NCI-H1436 (cell line): ENCODE measurements at regions not wholly inside any gene's neighbourhood (a gene's known extent, or its start where the extent isn't known, plus 50 kb on each side); places are given as distances from the start of the nearest gene placed in this dataset.

Experiments used
- DNase-seq: peaks from one replicate; lab custom pipeline; 2025; lab: John Stamatoyannopoulos, UW

- DNase-seq = no peak
Measured at GRCh38 chr22:47995718-47996117, 1233.3 kb downstream of the TBC1D22A start.

DNA sequence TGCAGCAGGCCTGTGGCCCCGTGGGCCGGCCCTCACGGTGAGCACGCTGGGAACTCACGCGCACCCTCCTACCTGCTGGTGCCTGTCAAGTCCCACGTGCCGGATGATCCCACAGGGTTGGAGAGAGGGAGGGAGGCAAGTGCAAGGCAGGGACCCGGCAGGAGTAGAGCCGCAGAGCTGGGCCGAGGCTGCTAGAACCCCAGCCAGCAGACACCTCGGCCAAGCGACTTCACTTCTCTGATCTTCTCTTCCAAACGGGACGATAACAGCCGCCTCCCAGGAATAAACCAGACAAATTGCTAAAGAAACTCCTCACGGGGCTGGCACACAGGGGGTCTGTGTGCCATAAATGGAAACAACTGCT lies 1232.8 kb downstream of the TBC1D22A start:
- no peak for DNase-seq

- no peak for DNase-seq
Measured at GRCh38 chr22:47994601-47995263, 1232.3 kb downstream of the TBC1D22A start.

DNA sequence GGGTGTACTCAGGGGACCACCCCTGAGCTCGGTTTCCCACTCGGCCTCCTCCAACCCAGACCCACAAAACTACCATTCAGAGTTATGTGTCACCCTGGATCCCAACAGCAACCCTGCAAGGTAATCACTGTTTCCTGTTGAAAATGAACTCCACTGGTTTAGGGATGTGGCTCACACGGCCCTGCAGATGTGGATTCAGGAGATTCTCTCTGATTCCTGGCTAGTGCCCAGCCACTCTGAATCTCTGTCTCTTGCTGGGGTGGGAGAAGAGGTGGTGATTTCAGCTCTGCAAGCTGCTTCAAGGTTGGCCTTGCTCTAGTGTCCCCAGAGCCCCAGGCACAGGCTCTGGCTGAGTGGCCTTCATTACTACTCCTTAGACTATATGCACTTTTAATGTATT lies 1231.6 kb downstream of the TBC1D22A start:
- DNase-seq = no peak

DNA sequence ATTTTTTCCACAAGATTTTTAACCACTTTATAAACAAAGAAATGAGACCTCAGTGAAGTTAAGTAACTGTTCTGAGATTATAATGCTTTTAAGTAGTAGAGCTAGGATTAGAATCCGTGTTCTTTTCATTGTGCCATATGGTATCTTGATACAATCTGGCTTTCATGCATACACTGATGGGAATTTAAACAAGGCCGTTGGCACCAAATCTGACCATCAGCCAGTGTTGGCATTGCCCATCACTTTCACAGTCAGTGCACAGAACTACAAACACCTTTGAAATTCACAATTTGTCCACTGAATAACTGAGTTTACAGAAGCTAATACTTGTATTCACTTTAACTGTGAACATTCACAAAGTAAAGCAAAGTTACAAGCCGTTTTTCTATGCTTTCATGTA lies 1228.0 kb downstream of the TBC1D22A start:
- DNase-seq = no peak

DNA sequence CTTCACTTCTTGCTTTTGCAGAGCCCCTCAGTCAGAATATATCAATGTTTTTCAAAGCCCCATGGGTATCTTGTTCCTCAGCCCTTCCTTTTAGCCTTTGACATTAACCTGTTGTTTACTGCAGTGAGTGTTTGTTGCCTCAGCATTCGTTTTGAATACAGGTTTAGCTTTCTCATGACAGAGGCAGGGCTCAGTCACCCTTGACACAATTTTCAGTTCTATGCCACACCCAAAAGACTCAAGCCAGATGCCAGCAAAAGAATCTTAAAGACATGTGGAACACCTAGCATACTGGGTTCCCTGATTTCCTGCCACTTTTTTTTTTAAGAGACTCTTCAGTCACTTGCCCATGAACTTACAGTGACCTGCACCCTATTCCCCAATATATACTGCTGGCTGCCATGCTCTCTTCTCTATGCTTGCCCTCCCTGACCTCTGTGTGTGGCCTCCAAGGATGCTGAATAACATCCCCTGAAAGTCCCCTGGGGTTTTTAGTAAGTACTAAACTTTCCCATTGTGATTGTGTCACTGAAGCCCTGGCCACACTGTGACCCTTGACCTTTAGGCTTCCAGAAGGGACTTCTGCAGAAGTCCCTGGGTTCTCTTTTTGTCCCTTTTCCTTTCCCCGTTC lies 1225.5 kb downstream of the TBC1D22A start:
- no peak for DNase-seq

DNA sequence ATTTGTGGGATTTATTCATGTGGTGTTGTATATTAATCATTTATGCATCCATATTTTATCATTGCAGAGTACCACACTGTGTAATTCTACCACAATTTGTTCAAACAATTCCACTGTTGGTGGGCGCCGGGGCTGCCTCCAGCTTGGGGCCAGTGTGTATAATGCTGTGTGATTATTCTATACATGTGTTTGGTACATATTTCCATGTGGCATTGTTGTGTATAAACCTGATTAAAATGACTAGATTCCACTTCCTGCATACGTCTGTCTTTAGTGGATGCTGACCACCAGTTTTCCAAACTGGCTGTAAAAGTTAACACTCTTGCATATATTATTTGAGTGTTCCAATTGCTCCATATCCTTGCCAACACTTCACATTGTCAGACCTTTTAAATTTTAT lies 1213.8 kb downstream of the TBC1D22A start:
- no peak for DNase-seq

GRCh38 chr22:47967831-47968230 lies 1205.4 kb downstream of the TBC1D22A start:
- DNase-seq = no peak

- no peak for DNase-seq
Measured at GRCh38 chr22:47966316-47966715, 1203.9 kb downstream of the TBC1D22A start.

- DNase-seq = no peak
Measured at GRCh38 chr22:47965896-47966295, 1203.4 kb downstream of the TBC1D22A start.

DNA sequence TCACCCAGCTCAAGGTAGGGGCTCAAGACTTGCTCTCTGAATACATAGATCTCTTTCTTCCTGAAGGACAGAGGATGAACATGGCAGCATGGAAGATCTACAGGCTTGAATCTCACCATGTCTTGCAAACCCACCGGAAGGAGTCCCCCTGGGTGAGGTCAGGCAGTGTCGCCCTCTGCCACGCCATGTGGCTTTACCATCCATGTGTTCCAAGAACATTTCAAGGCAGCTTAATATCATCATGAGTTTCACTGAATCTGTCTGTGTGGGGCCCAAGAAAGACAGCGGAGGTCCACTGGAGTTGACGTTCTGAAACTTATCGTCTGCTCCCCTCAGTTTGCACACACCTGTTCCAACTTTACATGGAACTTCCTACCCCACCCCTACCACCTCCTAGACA lies 1202.6 kb downstream of the TBC1D22A start:
- DNase-seq = no peak

GRCh38 chr22:47963660-47964059 lies 1201.2 kb downstream of the TBC1D22A start:
- no peak for DNase-seq

- DNase-seq = no peak
Measured at GRCh38 chr22:47957649-47958048, 1195.2 kb downstream of the TBC1D22A start.

- DNase-seq = no peak
Measured at GRCh38 chr22:47954107-47954506, 1191.7 kb downstream of the TBC1D22A start.

- DNase-seq = no peak
Measured at GRCh38 chr22:47944941-47945340, 1182.5 kb downstream of the TBC1D22A start.

DNA sequence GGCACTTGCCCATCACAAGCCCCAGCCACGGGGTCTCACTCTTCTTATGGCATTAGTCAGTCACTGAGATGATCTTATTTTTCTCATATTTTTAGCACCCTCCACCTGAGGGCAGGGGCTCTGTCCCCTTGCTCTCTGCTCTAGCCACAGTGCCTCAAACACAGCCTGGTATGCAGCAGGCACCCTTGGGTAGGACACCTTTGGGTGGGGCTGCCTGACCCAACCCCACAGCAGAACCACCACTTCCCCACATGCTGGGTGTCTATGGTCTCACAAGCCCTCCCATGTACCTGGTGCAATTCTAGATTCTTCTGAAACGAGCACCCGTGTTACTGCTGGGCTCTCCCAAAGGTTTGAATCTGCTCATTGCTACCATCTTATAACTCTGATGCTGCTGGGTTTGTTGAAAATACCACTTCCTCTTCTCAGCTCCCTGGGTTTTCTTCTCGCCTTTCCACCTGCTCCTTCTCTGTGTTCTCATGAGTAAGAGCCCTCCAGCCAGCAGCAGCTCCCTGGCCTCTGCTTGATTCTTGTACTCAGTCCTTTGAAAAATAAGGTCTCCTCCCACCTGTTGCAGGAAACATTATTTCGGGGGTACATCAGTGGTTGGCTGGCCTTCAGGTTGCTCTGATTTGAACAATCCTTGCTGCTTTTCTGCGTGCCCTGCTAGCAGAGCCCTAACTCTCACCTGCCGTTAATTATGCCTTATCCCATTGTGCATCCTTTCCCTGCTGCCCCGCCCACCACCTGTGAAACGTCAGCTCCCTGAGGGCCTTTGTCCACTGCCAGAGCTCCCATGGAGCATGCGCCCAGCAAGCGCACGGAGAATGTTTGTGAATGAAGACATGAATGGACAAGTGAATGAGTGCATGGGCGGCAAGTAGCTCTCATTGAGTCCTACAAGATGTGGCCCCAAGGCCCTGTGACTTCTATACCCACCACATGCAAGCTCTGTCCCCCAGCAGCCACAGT lies 1181.6 kb downstream of the TBC1D22A start:
- no peak for DNase-seq

DNA sequence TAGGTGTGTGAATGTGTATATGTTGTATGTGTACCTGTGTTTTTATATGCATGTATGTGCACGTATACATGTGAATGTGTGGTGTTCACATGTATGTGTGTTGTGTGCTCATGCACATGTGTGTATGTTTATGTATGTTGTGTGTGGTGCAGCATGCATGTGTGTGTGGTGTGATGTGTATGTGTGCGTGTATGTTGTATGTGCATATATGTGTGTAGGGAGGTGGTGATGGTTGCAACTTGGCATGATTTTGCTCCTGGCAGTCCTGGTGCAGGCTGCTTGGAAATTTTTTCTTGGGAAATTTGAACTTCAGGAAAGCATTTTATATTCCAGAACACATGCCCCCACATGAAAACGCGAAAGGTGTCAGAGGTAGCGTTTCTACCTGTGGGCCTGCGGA lies 1177.8 kb downstream of the TBC1D22A start:
- no peak for DNase-seq

GRCh38 chr22:47933891-47934290 lies 1171.4 kb downstream of the TBC1D22A start:
- DNase-seq = no peak

DNA sequence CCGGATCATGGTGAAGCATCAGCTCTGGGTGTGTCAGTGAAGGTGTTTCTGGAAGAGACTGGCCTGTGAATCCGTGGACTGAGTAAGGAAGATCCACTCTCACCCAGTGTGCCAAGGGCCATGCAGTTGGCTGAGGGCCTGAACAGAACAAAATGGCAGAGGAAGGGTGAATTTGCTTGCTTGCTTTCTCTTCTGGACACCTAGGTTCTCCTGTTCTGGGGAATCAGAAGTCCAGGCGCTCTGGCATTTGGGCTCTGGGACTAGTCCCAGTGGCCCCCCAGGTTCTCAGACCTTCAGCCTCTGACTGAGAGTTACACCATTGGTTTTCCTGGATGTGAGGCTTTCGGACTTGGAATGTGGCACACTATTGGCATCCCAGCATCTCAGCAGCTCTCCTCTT lies 1170.8 kb downstream of the TBC1D22A start:
- DNase-seq = no peak

- no peak for DNase-seq
Measured at GRCh38 chr22:47929646-47930185, 1167.3 kb downstream of the TBC1D22A start.

DNA sequence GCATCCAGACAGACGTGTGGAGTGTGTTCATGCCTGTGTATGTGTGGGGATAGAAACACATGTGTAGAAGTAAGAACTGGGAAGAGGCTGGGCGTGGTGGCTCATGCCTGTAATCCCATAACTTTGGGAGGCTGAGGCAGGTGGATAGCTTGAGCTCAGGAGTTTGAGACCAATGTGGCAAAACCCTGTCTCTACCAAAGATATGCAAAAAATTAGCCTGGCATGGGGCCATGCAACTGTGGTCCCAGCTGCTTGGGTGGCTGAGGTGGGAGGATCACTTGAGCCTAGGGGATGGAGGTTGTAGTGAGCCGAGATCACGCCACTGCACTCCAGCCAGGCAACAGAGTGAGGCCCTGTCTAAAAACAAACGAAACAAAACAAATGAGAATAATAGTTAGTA lies 1166.6 kb downstream of the TBC1D22A start:
- DNase-seq = no peak

- DNase-seq = no peak
Measured at GRCh38 chr22:47928631-47929030, 1166.2 kb downstream of the TBC1D22A start.
